A549 (cell line): ENCODE measurements at regions not wholly inside any gene's neighbourhood (a gene's known extent, or its start where the extent isn't known, plus 50 kb on each side); places are given as distances from the start of the nearest gene placed in this dataset.

Experiments used
- EP300 ChIP-seq, 2 experiments: fragments of >200 bp; sonication (Bioruptor Twin); formaldehyde crosslinking; IDR thresholded peaks; 2 replicates in 1 of 2; 3 replicates in 1 of 2; pipeline ENCODE4 v1.6.1; 2016 to 2017
- ESRRA ChIP-seq: fragments of 150-350 bp; IDR thresholded peaks from 2 replicates; pipeline ENCODE4 v1.6.1; 2014; ENCODE audit warnings: mild to moderate bottlenecking, low read length, borderline replicate concordance
- JUN ChIP-seq, 2 experiments: fragments of >200 bp; sonication (Bioruptor Twin); formaldehyde crosslinking; IDR thresholded peaks; 2 replicates in 1 of 2; 3 replicates in 1 of 2; pipeline ENCODE4 v1.6.1; 2016 to 2017
- MYC ChIP-seq: IDR thresholded peaks from 2 replicates; pipeline ENCODE4 v1.6.1; 2012; ENCODE audit warnings: mild to moderate bottlenecking, inconsistent platforms, low read length, improper control_type of control experiment, borderline replicate concordance
- POLR2AphosphoS2 ChIP-seq: conservative IDR thresholded peaks from 2 replicates; pipeline ENCODE4 v1.6.1; 2012; ENCODE audit warnings: low read length, improper control_type of control experiment, inconsistent platforms
- RAD21 ChIP-seq, 2 experiments: fragments of >200 bp in 1 of 2; sonication (Bioruptor Twin) in 1 of 2; formaldehyde crosslinking in 1 of 2; IDR thresholded peaks in 1 of 2; conservative IDR thresholded peaks in 1 of 2; 2 replicates in 1 of 2; 3 replicates in 1 of 2; pipeline ENCODE4 v1.6.1; 2012 to 2018; ENCODE audit warnings: inconsistent platforms in 1 of 2
- RARB ChIP-seq: fragments of 250-450 bp; sonication (Bioruptor Pico); IDR thresholded peaks from 2 replicates; pipeline ENCODE4 v1.8.0; 2021; ENCODE audit warnings: mild to moderate bottlenecking, moderate library complexity
- RNF2 ChIP-seq: fragments of 200-600 bp; sonication (generic); IDR thresholded peaks from 2 replicates; pipeline ENCODE4 v1.6.1; 2016; ENCODE audit warnings: low read depth, mild to moderate bottlenecking, antibody characterized with exemption, moderate library complexity, borderline replicate concordance
- ZC3H11A ChIP-seq: fragments of 450-650 bp; IDR thresholded peaks from 2 replicates; pipeline ENCODE4 v1.6.1; 2014; ENCODE audit warnings: antibody characterized with exemption, mild to moderate bottlenecking
- TF ChIP-seq, protein P1 (sequence below): fragments of 200-600 bp; sonication (generic); IDR thresholded peaks from 2 replicates; pipeline ENCODE4 v1.6.1; 2016; ENCODE audit warnings: antibody characterized with exemption, mild to moderate bottlenecking, moderate library complexity
- TF ChIP-seq, protein P2 (sequence below): fragments of >200 bp; sonication (Bioruptor Twin); formaldehyde crosslinking; IDR thresholded peaks from 3 replicates; pipeline ENCODE4 v1.5.1; 2016

DNA sequence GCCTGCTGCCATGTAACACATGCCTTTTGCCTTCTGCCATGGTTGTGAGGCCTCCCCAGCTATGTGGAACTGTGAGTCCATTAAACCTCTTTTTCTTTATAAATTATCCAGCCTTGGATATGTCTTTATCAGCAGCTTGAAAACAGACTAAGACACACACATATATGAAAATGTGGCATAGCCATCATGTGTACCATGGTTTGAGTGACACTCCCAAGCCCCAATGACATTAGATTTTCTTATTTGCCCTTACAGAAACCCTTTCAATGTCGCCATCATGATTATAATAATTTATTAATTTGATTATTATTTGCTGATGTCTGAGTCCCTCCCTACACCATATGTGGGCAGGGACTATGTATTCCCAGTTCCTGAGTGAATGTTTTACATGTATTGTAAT, 63.5 kb upstream of the FGGY start:
- TF ChIP-seq ESRRA (no peak), EP300 (IDR thresholded peaks at IDR 0.05) (no peak), JUN (IDR thresholded peaks at IDR 0.05) (no peak), RNF2 (no peak), RAD21 (conservative IDR thresholded peaks at IDR 0.05 in 1 of 2, IDR thresholded peaks at IDR 0.05 in 1 of 2) (no peak), MYC (no peak), RARB (no peak), POLR2AphosphoS2 (no peak), ZC3H11A (no peak)
- TF ChIP-seq, protein P1, sequence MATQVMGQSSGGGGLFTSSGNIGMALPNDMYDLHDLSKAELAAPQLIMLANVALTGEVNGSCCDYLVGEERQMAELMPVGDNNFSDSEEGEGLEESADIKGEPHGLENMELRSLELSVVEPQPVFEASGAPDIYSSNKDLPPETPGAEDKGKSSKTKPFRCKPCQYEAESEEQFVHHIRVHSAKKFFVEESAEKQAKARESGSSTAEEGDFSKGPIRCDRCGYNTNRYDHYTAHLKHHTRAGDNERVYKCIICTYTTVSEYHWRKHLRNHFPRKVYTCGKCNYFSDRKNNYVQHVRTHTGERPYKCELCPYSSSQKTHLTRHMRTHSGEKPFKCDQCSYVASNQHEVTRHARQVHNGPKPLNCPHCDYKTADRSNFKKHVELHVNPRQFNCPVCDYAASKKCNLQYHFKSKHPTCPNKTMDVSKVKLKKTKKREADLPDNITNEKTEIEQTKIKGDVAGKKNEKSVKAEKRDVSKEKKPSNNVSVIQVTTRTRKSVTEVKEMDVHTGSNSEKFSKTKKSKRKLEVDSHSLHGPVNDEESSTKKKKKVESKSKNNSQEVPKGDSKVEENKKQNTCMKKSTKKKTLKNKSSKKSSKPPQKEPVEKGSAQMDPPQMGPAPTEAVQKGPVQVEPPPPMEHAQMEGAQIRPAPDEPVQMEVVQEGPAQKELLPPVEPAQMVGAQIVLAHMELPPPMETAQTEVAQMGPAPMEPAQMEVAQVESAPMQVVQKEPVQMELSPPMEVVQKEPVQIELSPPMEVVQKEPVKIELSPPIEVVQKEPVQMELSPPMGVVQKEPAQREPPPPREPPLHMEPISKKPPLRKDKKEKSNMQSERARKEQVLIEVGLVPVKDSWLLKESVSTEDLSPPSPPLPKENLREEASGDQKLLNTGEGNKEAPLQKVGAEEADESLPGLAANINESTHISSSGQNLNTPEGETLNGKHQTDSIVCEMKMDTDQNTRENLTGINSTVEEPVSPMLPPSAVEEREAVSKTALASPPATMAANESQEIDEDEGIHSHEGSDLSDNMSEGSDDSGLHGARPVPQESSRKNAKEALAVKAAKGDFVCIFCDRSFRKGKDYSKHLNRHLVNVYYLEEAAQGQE: no peak
- TF ChIP-seq, protein P2, sequence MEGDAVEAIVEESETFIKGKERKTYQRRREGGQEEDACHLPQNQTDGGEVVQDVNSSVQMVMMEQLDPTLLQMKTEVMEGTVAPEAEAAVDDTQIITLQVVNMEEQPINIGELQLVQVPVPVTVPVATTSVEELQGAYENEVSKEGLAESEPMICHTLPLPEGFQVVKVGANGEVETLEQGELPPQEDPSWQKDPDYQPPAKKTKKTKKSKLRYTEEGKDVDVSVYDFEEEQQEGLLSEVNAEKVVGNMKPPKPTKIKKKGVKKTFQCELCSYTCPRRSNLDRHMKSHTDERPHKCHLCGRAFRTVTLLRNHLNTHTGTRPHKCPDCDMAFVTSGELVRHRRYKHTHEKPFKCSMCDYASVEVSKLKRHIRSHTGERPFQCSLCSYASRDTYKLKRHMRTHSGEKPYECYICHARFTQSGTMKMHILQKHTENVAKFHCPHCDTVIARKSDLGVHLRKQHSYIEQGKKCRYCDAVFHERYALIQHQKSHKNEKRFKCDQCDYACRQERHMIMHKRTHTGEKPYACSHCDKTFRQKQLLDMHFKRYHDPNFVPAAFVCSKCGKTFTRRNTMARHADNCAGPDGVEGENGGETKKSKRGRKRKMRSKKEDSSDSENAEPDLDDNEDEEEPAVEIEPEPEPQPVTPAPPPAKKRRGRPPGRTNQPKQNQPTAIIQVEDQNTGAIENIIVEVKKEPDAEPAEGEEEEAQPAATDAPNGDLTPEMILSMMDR: no peak
